Suprapubic skin (tissue), 4 donors: ENCODE measurements at regions not wholly inside any gene's neighbourhood (a gene's known extent, or its start where the extent isn't known, plus 50 kb on each side); places are given as distances from the start of the nearest gene placed in this dataset.

Experiments used
- EP300 ChIP-seq: sonication (generic); formaldehyde crosslinking; IDR thresholded peaks from one replicate; pipeline ENCODE4 v1.6.1; 2017; ENCODE audit warnings: antibody characterized with exemption
- POLR2A ChIP-seq, 2 donors: fragments of 450-650 bp; IDR thresholded peaks; one replicate each; pipeline ENCODE4 v1.6.1; 2017; ENCODE audit warnings: antibody characterized with exemption in 2 of 2, mild to moderate bottlenecking in 2 of 2, moderate library complexity in 2 of 2
- POLR2AphosphoS5 ChIP-seq, 3 donors: sonication (generic); formaldehyde crosslinking; IDR thresholded peaks; one replicate each; pipeline ENCODE4 v1.6.1; 2017; ENCODE audit warnings: antibody characterized with exemption in 3 of 3
- TF ChIP-seq, protein P1 (sequence below), 2 donors: fragments of 200-600 bp in 1 of 2; fragments of 450-650 bp in 1 of 2; sonication (generic) in 1 of 2; IDR thresholded peaks; one replicate each; pipeline ENCODE4 v1.5.1; 2016 to 2019; ENCODE audit warnings: antibody characterized with exemption in 2 of 2, mild to moderate bottlenecking in 1 of 2, moderate library complexity in 1 of 2

- TF ChIP-seq, protein P1, sequence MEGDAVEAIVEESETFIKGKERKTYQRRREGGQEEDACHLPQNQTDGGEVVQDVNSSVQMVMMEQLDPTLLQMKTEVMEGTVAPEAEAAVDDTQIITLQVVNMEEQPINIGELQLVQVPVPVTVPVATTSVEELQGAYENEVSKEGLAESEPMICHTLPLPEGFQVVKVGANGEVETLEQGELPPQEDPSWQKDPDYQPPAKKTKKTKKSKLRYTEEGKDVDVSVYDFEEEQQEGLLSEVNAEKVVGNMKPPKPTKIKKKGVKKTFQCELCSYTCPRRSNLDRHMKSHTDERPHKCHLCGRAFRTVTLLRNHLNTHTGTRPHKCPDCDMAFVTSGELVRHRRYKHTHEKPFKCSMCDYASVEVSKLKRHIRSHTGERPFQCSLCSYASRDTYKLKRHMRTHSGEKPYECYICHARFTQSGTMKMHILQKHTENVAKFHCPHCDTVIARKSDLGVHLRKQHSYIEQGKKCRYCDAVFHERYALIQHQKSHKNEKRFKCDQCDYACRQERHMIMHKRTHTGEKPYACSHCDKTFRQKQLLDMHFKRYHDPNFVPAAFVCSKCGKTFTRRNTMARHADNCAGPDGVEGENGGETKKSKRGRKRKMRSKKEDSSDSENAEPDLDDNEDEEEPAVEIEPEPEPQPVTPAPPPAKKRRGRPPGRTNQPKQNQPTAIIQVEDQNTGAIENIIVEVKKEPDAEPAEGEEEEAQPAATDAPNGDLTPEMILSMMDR (IDR thresholded peaks at IDR 0.05): no peak
- TF ChIP-seq POLR2A (IDR thresholded peaks at IDR 0.05): no peak
- TF ChIP-seq EP300: no peak
- no peak for TF ChIP-seq POLR2AphosphoS5 (IDR thresholded peaks at IDR 0.05)
Observed at GRCh38 chr5:103362211-103362610, 103.6 kb downstream of the MACIR start.
